GM19463 (cell line): ENCODE measurements at regions not wholly inside any gene's neighbourhood (a gene's known extent, or its start where the extent isn't known, plus 50 kb on each side); places are given as distances from the start of the nearest gene placed in this dataset.
"Not testable (repeated sequence)": the region's sequence is repeated elsewhere in the genome, so short reads cannot be mapped to it uniquely, and the experiment has no call there.

ENCODE experiments used
- ATAC-seq: cut with Tn5 transposase; IDR thresholded peaks from one replicate; pipeline ENCODE4 v1.9.1; 2021; ENCODE audit warnings: mild to moderate bottlenecking, moderate library complexity; ENCODE audit not compliant: unreplicated experiment

DNA sequence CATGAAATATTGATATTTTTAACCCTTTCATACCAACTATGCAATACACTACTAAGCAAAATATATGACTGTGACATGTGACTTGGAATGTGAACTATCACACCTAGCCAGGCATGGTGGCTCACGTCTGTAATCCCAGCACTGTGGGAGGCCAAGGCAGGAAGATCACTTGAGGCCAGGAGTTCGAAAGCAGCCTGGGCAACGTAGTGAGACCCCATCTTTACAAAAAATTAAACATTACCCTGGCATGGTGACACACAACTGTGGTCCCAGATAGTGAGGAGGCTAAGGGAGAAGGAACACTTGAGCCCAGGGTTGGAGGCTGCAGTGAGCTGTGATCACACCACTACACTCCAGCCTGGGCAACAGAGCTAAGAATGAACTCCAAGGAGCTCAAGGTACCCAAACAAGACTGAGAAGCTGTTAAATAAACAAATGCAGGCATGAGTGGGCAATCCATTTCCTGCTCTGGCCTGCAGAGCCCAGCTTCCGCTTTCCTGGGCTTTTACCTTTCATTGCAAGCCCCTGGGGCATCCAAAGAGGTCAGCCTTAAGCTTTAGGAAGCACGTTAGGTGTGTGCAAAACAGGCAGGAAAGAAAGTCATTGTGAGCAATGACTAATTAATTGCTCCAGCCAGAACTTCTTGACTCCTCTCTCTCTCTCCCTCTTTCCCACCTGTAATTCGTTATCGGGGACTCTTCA, 162.1 kb upstream of the FOXK1 start:
- no peak for ATAC-seq

GRCh38 chr7:4523219-4523618, 158.9 kb upstream of the FOXK1 start:
- ATAC-seq, result no peak

DNA sequence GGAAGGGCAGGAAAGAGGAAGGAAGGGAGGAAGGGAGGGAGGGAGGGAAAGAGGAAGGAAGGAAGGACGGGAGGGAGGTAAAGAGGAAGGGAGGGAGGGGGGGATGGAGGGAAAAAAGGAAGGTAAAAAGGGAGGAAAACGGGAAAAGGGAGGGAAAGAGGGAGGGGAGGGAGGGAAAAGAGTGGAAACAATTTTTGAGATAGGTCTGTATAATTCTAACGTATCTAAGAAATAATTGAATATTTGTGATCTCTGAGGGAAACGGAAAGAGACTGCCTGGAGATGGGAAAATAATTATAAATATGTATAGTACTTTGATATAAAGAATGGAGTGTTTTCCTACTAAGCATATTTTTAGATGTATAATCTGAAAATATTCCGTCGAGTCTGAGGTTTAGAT, 158.2 kb upstream of the FOXK1 start:
- ATAC-seq, result no peak

- ATAC-seq, result no peak
Observed at GRCh38 chr7:4525884-4526283, 156.2 kb upstream of the FOXK1 start.

- ATAC-seq, result no peak
Observed at GRCh38 chr7:4527988-4528636, 154.0 kb upstream of the FOXK1 start.

DNA sequence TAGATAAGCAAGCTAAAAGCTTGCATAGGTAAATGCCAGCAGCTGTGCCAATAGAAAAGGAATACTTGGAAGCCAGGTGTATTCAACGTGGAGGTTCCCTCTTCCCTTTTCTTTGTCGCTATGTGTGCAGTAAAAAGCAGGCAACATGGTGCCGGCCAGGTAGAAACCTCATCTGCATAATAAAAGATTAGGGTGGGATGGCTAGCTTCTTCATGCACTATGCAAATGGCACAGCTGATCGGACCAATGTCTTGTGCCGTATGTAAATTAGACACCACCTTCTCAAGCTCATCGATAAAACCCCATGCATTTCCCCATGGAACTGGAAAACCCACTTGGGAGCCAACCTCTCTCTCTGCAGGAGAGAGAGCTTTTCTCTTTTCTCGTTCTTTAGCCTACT, 150.9 kb upstream of the FOXK1 start:
- ATAC-seq, result no peak

DNA sequence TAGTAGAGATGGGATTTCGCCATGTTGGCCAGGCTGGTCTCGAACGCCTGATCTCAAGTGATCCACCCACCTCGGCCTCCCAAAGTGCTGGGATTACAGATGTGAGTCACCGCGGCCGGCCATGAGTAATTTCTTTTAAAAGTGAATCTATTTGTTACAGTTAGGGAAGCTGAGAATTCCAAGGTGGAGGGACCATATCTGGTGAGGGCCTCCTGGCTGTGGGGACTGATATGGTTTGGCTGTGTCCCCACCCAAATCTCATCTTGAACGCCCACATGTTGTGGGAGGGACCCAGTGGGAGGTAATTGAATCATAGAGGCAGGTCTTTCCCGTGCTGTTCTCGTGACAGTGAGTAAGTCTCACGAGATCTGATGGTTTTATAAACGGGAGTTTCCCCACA, 148.8 kb upstream of the FOXK1 start:
- ATAC-seq, result not testable (repeated sequence)

- no peak for ATAC-seq
Observed at GRCh38 chr7:4549681-4550080, 132.4 kb upstream of the FOXK1 start.

- ATAC-seq, result no peak
Observed at GRCh38 chr7:4550117-4550516, 132.0 kb upstream of the FOXK1 start.

DNA sequence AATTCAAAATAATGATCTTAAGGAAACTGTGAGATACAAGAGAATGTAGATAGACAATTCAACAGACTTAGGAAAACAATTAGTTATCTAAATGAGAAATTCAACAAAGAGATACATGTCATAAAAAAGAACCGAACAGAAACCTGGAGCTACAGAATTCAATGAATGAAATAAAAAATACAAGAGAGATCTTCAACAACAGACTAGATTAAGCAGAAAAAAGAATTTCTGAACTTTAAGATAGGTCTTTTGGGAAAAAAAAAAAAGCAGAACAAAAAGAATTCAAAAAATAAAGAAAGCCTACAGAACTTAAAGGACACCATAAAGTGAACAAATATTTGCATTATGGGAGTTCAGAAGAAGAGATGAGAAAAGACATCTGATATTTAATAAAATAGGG, 129.1 kb upstream of the FOXK1 start:
- no peak for ATAC-seq

GRCh38 chr7:4556868-4557793, 125.0 kb upstream of the FOXK1 start:
- no peak for ATAC-seq

GRCh38 chr7:4561795-4562194, 120.3 kb upstream of the FOXK1 start:
- ATAC-seq, result no peak

- ATAC-seq, result no peak
Observed at GRCh38 chr7:4566714-4567113, 115.4 kb upstream of the FOXK1 start.

GRCh38 chr7:4574851-4575250, 107.2 kb upstream of the FOXK1 start:
- no peak for ATAC-seq

- no peak for ATAC-seq
Observed at GRCh38 chr7:4575254-4575653, 106.8 kb upstream of the FOXK1 start.

DNA sequence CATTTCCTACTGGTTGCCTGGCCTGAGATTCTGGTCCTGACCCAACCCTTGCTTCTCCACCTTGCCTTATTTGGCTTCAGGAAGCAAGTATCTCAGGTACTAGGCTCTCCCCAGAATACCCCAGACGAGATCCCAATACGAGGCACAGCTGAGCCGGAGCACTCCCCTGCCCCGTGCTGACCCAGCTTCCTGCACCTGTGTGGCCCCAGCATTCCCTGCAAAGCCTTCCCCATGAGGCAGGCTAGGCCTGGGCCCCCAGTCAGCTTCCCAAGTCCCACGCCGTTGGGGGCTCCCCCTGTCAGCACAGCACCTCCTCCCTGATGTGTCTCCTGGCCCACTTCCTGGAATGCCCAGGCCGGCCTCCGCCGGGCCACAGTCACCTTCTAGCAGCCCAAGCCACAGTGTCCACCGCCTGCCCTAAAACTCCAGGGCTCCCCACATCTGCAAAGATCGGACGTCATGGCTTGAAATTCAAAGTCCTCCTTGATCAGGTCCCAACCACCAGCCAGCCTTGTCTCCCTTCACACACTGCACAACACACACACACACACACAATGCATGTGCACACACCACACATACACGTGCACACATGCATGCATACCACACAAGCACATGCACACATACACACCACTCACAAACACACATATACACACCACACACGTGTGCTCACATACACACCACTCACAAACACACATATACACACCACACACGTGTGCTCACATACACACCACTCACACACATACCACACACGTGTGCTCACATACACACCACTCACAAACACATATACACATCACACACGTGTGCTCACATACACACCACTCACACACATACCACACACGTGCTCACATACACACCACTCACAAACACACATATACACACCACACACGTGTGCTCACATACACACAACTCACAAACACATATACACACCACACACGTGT, 78.9 kb upstream of the FOXK1 start:
- no peak for ATAC-seq

- no peak for ATAC-seq
Observed at GRCh38 chr7:4603843-4604231, 78.3 kb upstream of the FOXK1 start.

DNA sequence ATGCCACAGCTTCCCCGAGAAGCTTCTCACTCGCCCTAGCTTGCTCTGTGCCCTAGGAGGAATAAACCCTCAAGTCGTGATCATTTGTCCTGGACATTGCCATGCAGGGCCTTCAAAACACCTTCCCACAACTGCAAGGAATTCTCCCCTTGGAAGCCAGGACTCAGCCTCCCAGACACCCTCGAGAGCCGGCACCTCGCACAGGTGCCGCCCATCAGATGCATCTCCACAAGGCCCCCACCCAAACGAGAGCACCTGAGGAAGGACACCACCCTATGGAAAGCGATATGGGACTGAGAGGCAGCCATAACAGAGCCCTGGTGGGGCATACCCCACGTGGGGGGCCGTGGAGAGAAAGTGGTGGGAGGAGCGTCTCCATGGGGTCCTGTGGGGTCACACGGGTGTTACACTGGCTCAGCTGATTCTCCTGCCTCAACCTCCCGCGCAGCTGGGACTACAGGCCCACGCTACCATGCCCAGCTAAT, 77.6 kb upstream of the FOXK1 start:
- no peak for ATAC-seq

- ATAC-seq, result no peak
Observed at GRCh38 chr7:4606797-4607196, 75.3 kb upstream of the FOXK1 start.

DNA sequence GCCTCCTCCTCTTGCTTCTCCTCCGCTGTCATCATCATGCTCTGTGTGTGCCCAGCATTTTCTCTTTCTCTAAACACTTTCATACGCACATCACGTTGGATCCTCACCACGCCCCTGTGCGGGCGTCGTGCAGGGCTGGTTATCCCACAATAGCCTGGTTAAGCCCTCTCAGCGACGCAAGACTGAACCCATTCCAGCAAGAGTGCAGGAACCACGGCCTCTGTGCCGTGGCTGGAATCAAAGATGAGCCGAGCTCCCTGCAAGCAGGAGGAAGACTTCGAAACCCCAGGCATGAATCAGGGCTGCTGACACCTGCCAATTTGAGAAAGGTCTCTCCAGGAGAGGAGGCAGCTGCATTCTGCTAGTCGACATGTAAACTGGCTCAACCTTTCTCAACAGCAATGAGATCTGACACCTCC, 74.8 kb upstream of the FOXK1 start:
- no peak for ATAC-seq
